GM23338 (cell line): ENCODE measurements at regions not wholly inside any gene's neighbourhood (a gene's known extent, or its start where the extent isn't known, plus 50 kb on each side); places are given as distances from the start of the nearest gene placed in this dataset.

Experiments used
- ATAC-seq: fragments of 200-7000 bp; cut with Tn5 transposase; 3 replicates; pipeline ENCODE4 v1.9.1; 2020
- DNase-seq: peaks from one replicate; pipeline ENCODE4 v3.0.0-alpha.2; 2015; ENCODE audit warnings: low spot score
- H2AFZ ChIP-seq: fragments of 200-600 bp; sonication (generic); 2 replicates; pipeline ENCODE4 v1.8.0; 2016; ENCODE audit warnings: antibody characterized with exemption, mild to moderate bottlenecking, moderate library complexity
- H3F3A ChIP-seq: fragments of 200-600 bp; sonication (generic); replicated peaks from 2 replicates; pipeline ENCODE4 v1.8.0; 2017; ENCODE audit warnings: antibody characterized with exemption, mixed run types, low read depth
- H3K27ac ChIP-seq: fragments of 200-600 bp; sonication (generic); 2 replicates; pipeline ENCODE4 v1.6.1; 2016; ENCODE audit warnings: low read depth
- H3K27me3 ChIP-seq: fragments of 200-600 bp; sonication (generic); 2 replicates; pipeline ENCODE4 v1.8.0; 2016; ENCODE audit warnings: mild to moderate bottlenecking, mixed run types, moderate library complexity; ENCODE audit not compliant: insufficient read depth
- H3K36me3 ChIP-seq: fragments of 200-600 bp; sonication (generic); 2 replicates; pipeline ENCODE4 v1.8.0; 2016; ENCODE audit warnings: mild to moderate bottlenecking; ENCODE audit not compliant: insufficient read depth
- H3K4me1 ChIP-seq: fragments of 200-600 bp; sonication (generic); 2 replicates; pipeline ENCODE4 v1.8.0; 2016; ENCODE audit warnings: mild to moderate bottlenecking, moderate library complexity; ENCODE audit not compliant: insufficient read depth
- H3K4me2 ChIP-seq: fragments of 200-600 bp; sonication (generic); 2 replicates; pipeline ENCODE4 v1.7.1; 2017; ENCODE audit warnings: mixed run types
- H3K4me3 ChIP-seq: fragments of 200-600 bp; sonication (generic); 2 replicates; pipeline ENCODE4 v1.6.1; 2016; ENCODE audit warnings: mixed run types
- H3K79me2 ChIP-seq: fragments of 200-600 bp; sonication (generic); replicated peaks from 2 replicates; pipeline ENCODE4 v1.8.0; 2017; ENCODE audit warnings: mild to moderate bottlenecking; ENCODE audit not compliant: insufficient read depth
- H3K9me2 ChIP-seq: fragments of 200-600 bp; sonication (generic); 2 replicates; pipeline ENCODE4 v1.8.0; 2017; ENCODE audit not compliant: insufficient read depth
- H4K20me1 ChIP-seq: fragments of 200-600 bp; sonication (generic); replicated peaks from 2 replicates; pipeline ENCODE4 v1.8.0; 2017; ENCODE audit warnings: mild to moderate bottlenecking; ENCODE audit not compliant: insufficient read depth
- H3K27ac Mint-ChIP-seq: 2 replicates; pipeline ENCODE4 v1.8.0; 2020; ENCODE audit warnings: inconsistent platforms, mild to moderate bottlenecking, moderate library complexity, mixed read lengths
- H3K27me3 Mint-ChIP-seq: 3 replicates; pipeline ENCODE4 v1.8.0; 2022; ENCODE audit warnings: low read depth, mild to moderate bottlenecking, moderate library complexity, mixed read lengths, inconsistent platforms; ENCODE audit not compliant: insufficient read depth, poor library complexity
- H3K36me3 Mint-ChIP-seq: 3 replicates; pipeline ENCODE4 v1.8.0; 2021; ENCODE audit warnings: low read depth, mild to moderate bottlenecking, inconsistent platforms, moderate library complexity, mixed read lengths
- H3K4me1 Mint-ChIP-seq: 3 replicates; pipeline ENCODE4 v1.8.0; 2020; ENCODE audit warnings: mild to moderate bottlenecking, inconsistent platforms, mixed read lengths
- H3K4me3 Mint-ChIP-seq: 3 replicates; pipeline ENCODE4 v1.8.0; 2021; ENCODE audit warnings: moderate library complexity, mild to moderate bottlenecking, inconsistent platforms, mixed read lengths
- H3K9me3 Mint-ChIP-seq: 3 replicates; pipeline ENCODE4 v1.8.0; 2020; ENCODE audit warnings: moderate library complexity, mild to moderate bottlenecking, inconsistent platforms, mixed read lengths
- CREB1 ChIP-seq: fragments of 250-450 bp; sonication (Bioruptor Pico); IDR thresholded peaks from 2 replicates; pipeline ENCODE4 v1.5.0; 2020; ENCODE audit warnings: low read depth, mild to moderate bottlenecking, moderate library complexity
- ETS1 ChIP-seq: IDR thresholded peaks from 2 replicates; pipeline ENCODE4 v1.6.1; 2016; ENCODE audit warnings: antibody characterized with exemption
- EZH2 ChIP-seq: fragments of 200-600 bp; sonication (generic); IDR thresholded peaks from one replicate; pipeline ENCODE4 v1.8.0; 2017; ENCODE audit warnings: antibody characterized with exemption, mild to moderate bottlenecking, low read depth; ENCODE audit not compliant: unreplicated experiment
- EZH2phosphoT487 ChIP-seq: fragments of 200-600 bp; sonication (generic); IDR thresholded peaks from one replicate; pipeline ENCODE4 v1.8.1; 2018; ENCODE audit warnings: antibody characterized with exemption; ENCODE audit not compliant: unreplicated experiment
- NANOG ChIP-seq: IDR thresholded peaks from 2 replicates; pipeline ENCODE4 v1.6.1; 2016; ENCODE audit warnings: antibody characterized with exemption, borderline replicate concordance
- POLR2AphosphoS5 ChIP-seq: IDR thresholded peaks from 2 replicates; pipeline ENCODE4 v1.6.1; 2016; ENCODE audit warnings: antibody characterized with exemption, low read depth
- REST ChIP-seq: IDR thresholded peaks from one replicate; pipeline ENCODE4 v1.6.1; 2018; ENCODE audit warnings: antibody characterized with exemption; ENCODE audit not compliant: unreplicated experiment
- STAT1 ChIP-seq: IDR thresholded peaks from one replicate; pipeline ENCODE4 v1.6.1; 2016; ENCODE audit warnings: antibody characterized with exemption; ENCODE audit not compliant: unreplicated experiment
- ZNF331 ChIP-seq: fragments of 250-450 bp; sonication (Bioruptor Pico); IDR thresholded peaks from 2 replicates; pipeline ENCODE4 v1.5.0; 2020; ENCODE audit warnings: low read depth, mild to moderate bottlenecking, moderate library complexity
- ZNF462 ChIP-seq: fragments of 250-450 bp; sonication (Bioruptor Pico); IDR thresholded peaks from 2 replicates; pipeline ENCODE4 v1.5.0; 2020; ENCODE audit warnings: mild to moderate bottlenecking, moderate library complexity

DNA sequence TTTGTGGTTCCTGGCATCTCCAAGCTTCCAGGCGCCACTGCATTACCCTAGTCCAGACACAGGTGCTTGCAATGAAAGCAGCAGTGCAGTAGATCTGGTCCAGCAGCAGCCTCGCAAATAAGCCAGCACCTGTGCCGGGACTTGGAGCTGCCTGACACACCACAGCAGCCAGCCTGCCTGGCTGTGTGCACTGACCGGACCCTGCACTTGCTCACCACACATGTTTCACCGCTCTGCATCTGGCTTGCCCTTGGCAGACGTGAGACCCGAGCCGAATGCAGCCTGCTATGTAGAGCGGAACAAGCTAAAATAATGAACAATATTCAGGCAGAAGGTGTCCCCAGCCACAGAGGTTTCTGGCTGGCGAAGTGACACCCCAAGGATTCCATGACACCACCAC is 123.6 kb upstream of the POM121L12 start:
- no peak overlapping the region for H3K27ac Mint-ChIP-seq

More for the DNA sequence above, 123.6 kb upstream of the POM121L12 start:
- ATAC-seq = no peak
- H3F3A ChIP-seq = no peaks in the 10 kb centered on the region
- H3K4me1 ChIP-seq = peaks cover 6% of the 10 kb centered on the region
- TF ChIP-seq POLR2AphosphoS5 (no peak), CREB1 (CRISPR knock-in tag) (no peak), ZNF331 (CRISPR knock-in tag) (no peak), STAT1 (no peak), NANOG (no peak), REST (no peak), ETS1 (no peak), EZH2phosphoT487 (no peak), EZH2 (no peak), ZNF462 (no peak)
- Mint-ChIP-seq H3K27me3 (no peaks in the 10 kb centered on the region), H3K4me3 (no peak overlapping the region), H3K9me3 (peaks cover 32% of the 10 kb centered on the region), H3K4me1 (peaks cover 5% of the 10 kb centered on the region), H3K36me3 (peaks cover 40% of the 10 kb centered on the region)
- H4K20me1 ChIP-seq = no peaks in the 10 kb centered on the region
- no peaks in the 10 kb centered on the region for H3K79me2 ChIP-seq
- no peak overlapping the region for H2AFZ ChIP-seq
- peaks cover 11% of the 10 kb centered on the region for H3K36me3 ChIP-seq
- no peak overlapping the region for H3K4me2 ChIP-seq
- no peaks in the 10 kb centered on the region for H3K9me2 ChIP-seq
- no peak for DNase-seq
- no peaks in the 10 kb centered on the region for H3K27me3 ChIP-seq
- H3K27ac ChIP-seq = no peak overlapping the region
- H3K4me3 ChIP-seq = no peak overlapping the region
